Lower leg skin (tissue), 4 donors: ENCODE measurements at regions not wholly inside any gene's neighbourhood (a gene's known extent, or its start where the extent isn't known, plus 50 kb on each side); places are given as distances from the start of the nearest gene placed in this dataset.

Experiments
- DNase-seq, 2 donors: peaks; one replicate each; pipeline ENCODE4 v3.0.0-alpha.2; 2019; ENCODE audit warnings: low spot score in 2 of 2
- H3K4me3 ChIP-seq: fragments of 200-600 bp; sonication (generic); 2 replicates; pipeline ENCODE4 v1.5.1; 2017; ENCODE audit warnings: mild to moderate bottlenecking, low read depth; ENCODE audit not compliant: poor library complexity, severe bottlenecking
- POLR2A ChIP-seq, 2 donors: fragments of 450-650 bp; IDR thresholded peaks; one replicate each; pipeline ENCODE4 v1.6.1; 2016 to 2017; ENCODE audit warnings: antibody characterized with exemption in 2 of 2, mild to moderate bottlenecking in 1 of 2, moderate library complexity in 1 of 2
- whole genome bisulfite sequencing, 2 donors: methylation state at CpG; one replicate each; pipeline ENCODE4 v1.1.5; 2018; 5-methylcytosine and 5-hydroxymethylcytosine counted together
- intact Hi-C: fragments of 100-400 bp; cut with DNase I; formaldehyde crosslinking; loops from one replicate; pipeline ENCODE4 v1.15.0; 2023; ENCODE audit warnings: low total_unique reads
- TF ChIP-seq, protein P1 (sequence below), 3 donors: fragments of 450-650 bp; IDR thresholded peaks; one replicate each; pipeline ENCODE4 v1.5.1; 2016; ENCODE audit warnings: antibody characterized with exemption in 3 of 3, mild to moderate bottlenecking in 3 of 3, moderate library complexity in 2 of 3

DNA sequence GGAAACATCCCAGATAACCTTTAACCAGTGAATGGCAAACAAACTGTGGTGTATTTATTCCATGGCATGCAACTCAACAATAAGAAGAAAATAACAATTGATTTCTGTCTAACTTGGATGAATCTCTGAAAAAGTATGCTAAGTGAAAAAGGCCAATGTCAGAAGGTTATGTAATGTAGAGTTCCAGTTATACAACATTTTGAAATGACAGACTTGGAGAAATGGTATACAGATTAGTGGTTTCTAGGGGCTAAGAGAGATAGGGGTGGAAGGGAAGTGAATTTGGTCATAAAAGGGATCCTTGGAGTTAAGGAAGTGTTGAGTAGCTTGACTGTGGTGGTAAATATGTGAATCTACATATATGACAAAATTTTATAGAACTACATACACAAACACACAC lies 269.4 kb upstream of the SUCLG2 start:
- no peak for DNase-seq
- intact Hi-C loops, result no loop called here
- TF ChIP-seq POLR2A (IDR thresholded peaks at IDR 0.05), result no peak
- TF ChIP-seq, protein P1, sequence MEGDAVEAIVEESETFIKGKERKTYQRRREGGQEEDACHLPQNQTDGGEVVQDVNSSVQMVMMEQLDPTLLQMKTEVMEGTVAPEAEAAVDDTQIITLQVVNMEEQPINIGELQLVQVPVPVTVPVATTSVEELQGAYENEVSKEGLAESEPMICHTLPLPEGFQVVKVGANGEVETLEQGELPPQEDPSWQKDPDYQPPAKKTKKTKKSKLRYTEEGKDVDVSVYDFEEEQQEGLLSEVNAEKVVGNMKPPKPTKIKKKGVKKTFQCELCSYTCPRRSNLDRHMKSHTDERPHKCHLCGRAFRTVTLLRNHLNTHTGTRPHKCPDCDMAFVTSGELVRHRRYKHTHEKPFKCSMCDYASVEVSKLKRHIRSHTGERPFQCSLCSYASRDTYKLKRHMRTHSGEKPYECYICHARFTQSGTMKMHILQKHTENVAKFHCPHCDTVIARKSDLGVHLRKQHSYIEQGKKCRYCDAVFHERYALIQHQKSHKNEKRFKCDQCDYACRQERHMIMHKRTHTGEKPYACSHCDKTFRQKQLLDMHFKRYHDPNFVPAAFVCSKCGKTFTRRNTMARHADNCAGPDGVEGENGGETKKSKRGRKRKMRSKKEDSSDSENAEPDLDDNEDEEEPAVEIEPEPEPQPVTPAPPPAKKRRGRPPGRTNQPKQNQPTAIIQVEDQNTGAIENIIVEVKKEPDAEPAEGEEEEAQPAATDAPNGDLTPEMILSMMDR (IDR thresholded peaks at IDR 0.05), result no peak
- H3K4me3 ChIP-seq, result no peak overlapping the region

DNA sequence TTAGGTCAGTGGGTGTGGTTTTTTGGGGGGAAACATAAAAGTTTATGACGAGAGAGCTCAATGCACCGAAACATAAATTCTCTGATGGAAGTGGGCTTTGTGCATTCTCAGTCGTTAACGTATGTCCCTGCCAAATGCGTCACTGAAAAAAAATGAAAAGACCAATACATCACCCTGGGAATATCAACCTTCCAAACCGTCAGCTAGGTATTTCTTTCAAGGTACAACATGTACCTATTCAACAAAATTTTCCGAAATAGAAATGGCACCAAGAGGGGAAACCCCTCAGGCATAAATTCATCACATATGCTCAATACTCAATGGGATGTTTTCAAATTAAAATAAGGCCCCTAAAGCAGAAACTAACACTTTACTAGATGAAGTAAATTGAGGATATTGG lies 266.6 kb upstream of the SUCLG2 start:
- H3K4me3 ChIP-seq, result no peak overlapping the region
- TF ChIP-seq, protein P1 (IDR thresholded peaks at IDR 0.05), result no peak
- TF ChIP-seq POLR2A (IDR thresholded peaks at IDR 0.05), result no peak
- 51 to 53% methylated on average over 7 of the region's 7 CpGs for WGBS, 2 donors
- intact Hi-C loops, result no loop called here
- no peak for DNase-seq

DNA sequence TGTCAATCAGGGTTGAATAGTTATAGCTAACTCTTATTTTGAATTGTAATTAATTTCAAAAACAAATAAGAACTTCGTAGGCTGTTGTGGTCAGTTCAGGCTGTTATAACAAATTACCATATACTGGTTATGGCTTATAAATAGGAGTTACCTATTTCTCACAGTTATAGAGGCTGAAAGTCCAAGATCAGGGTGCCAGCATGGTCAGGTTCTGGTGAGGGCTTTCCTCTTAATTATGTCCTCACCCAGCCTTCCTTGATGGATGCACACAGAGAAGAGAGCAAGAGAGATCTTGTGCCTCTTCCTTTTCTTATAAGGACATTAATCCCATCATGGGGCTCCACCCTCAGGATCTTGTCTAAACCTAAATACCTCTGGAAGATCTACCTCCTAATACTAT lies 265.9 kb upstream of the SUCLG2 start:
- 72 to 76% methylated on average over 1 of the region's 1 CpG for WGBS, 2 donors
- no peak for DNase-seq

DNA sequence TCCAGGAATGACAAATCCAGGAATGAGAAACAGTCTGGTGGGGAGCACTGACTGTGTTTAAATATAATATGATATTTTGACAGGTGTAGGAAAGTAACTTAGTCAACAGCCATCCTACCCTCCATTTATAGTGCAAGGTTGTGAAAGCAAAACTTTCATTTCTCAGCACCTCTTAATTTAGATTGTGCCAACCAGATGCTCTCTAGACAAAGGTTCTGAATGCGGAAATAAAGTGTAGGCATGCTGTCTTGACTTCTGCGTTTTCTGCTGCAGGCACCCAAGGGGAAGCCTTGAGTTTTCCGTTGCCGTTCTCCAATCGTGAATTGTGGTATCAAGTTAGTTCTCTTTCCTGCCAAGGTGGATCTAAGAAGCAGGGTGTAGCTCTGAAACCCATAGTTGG lies 261.9 kb upstream of the SUCLG2 start:
- TF ChIP-seq, protein P1 (IDR thresholded peaks at IDR 0.05), result no peak
- TF ChIP-seq POLR2A (IDR thresholded peaks at IDR 0.05), result no peak
- WGBS, 2 donors, result 84 to 93% methylated on average over 5 of the region's 5 CpGs
- no peak for DNase-seq
- intact Hi-C loops, result no loop called here
- no peak overlapping the region for H3K4me3 ChIP-seq

More for the DNA sequence above, 265.9 kb upstream of the SUCLG2 start:
- TF ChIP-seq, protein P1 (IDR thresholded peaks at IDR 0.05), result no peak
- no peak for TF ChIP-seq POLR2A (IDR thresholded peaks at IDR 0.05)
- intact Hi-C loops, result no loop called here
- H3K4me3 ChIP-seq, result no peak overlapping the region

DNA sequence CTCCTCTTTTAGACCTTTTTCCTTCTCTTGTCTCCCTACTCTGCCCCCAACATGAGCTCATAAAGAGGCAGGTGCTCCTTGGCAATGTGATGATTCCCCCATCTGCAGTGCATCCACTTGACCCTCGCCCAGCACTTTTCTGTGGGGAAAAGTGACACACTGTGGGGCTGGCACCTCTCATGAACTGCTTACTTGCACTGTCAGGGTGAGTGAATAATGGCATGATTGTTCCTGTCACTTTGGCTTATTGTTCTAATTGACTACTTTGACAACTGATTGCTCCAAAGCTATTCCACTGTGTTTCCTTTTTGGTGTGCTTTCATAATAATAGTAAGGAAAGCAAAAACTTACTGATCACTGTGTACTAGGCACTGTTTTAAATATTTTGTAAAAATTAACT lies 253.3 kb upstream of the SUCLG2 start:
- no peak overlapping the region for H3K4me3 ChIP-seq
- TF ChIP-seq POLR2A (IDR thresholded peaks at IDR 0.05), result no peak
- TF ChIP-seq, protein P1 (IDR thresholded peaks at IDR 0.05), result no peak
- WGBS, 2 donors, result 60 to 62% methylated on average over 1 of the region's 1 CpG
- intact Hi-C loops, result no loop called here
- DNase-seq, result no peak

DNA sequence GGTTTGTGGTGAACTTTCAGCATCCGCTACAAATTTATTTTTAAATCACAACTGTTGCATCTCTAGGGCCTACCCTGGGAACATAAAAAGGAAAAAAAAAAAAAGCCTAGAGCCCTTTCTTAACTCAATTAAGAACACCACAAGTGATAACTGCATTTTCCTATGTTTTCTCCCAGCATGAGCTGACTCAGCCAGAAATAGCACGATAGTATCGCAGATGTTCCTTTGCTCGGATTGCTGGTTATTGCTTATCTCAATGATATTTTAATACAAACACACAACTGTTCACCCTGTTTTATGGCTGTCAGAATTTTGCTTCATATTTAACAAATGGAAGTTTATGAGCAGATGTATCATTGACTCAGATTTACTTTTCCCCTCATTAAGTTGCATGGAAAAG lies 251.8 kb upstream of the SUCLG2 start:
- no peak overlapping the region for H3K4me3 ChIP-seq
- DNase-seq, result no peak
- TF ChIP-seq POLR2A (IDR thresholded peaks at IDR 0.05), result no peak
- intact Hi-C loops, result no loop called here
- WGBS, 2 donors, result 51 to 61% methylated on average over 4 of the region's 4 CpGs
